CD4-positive, alpha-beta T cell (primary cell): ENCODE measurements at regions not wholly inside any gene's neighbourhood (a gene's known extent, or its start where the extent isn't known, plus 50 kb on each side); places are given as distances from the start of the nearest gene placed in this dataset.
A peak's percentile ranks its signal among the peaks of the same experiment; 100 is the strongest.

ENCODE experiments used
- ATAC-seq: fragments of 200-7000 bp; cut with Tn5 transposase; one replicate; pipeline ENCODE4 v1.10.0; 2022; ENCODE audit warnings: mild to moderate bottlenecking; ENCODE audit not compliant: poor library complexity
- CTCF ChIA-PET: fragments of 350-600 bp; sonication (Branson Sonifier 250); formaldehyde crosslinking; loops from one replicate; lab custom pipeline; 2021; ENCODE audit warnings: antibody characterized with exemption, inconsistent platforms; lab: Charles Lee
- POLR2A ChIA-PET: fragments of 350-600 bp; sonication (Branson Sonifier 250); formaldehyde crosslinking; loops from one replicate; lab custom pipeline; 2021; ENCODE audit warnings: antibody characterized with exemption, inconsistent platforms; lab: Charles Lee
- DNase-seq, 14 experiments: peaks; one replicate each; pipeline ENCODE4 v3.0.0-alpha.2; 2013 to 2020; ENCODE audit warnings: mixed read lengths in 2 of 14
- H3K27ac ChIP-seq, 2 donors: one replicate each; pipeline versions ENCODE4 v1.5.1 to v1.7.0; 2013; ENCODE audit warnings: low read length in 2 of 2, low read depth in 1 of 2, mild to moderate bottlenecking in 1 of 2
- H3K27me3 ChIP-seq, 2 experiments: 1 replicate in 1 of 2; 2 replicates in 1 of 2; pipeline versions ENCODE4 v1.6.1 to v1.7.0; 2013; ENCODE audit warnings: low read length in 2 of 2, control low read depth in 1 of 2, mild to moderate bottlenecking in 1 of 2, moderate library complexity in 1 of 2; ENCODE audit not compliant: insufficient read depth in 2 of 2, control insufficient read depth in 1 of 2
- H3K36me3 ChIP-seq: one replicate; pipeline ENCODE4 v1.6.1; 2013; ENCODE audit warnings: low read length, control low read depth; ENCODE audit not compliant: insufficient read depth
- H3K4me1 ChIP-seq: one replicate; pipeline ENCODE4 v1.6.1; 2013; ENCODE audit warnings: low read length, control low read depth; ENCODE audit not compliant: insufficient read depth
- H3K4me3 ChIP-seq: one replicate; pipeline ENCODE4 v1.5.1; 2013; ENCODE audit warnings: mild to moderate bottlenecking, low read length, moderate library complexity
- H3K9me3 ChIP-seq, 2 experiments: 1 replicate in 1 of 2; 2 replicates in 1 of 2; pipeline versions ENCODE4 v1.6.1 to v1.7.0; 2013; ENCODE audit warnings: low read length in 2 of 2, mild to moderate bottlenecking in 2 of 2, control low read depth in 1 of 2, moderate library complexity in 1 of 2; ENCODE audit not compliant: control insufficient read depth in 1 of 2, insufficient read depth in 1 of 2
- H3K27ac Mint-ChIP-seq: one replicate; pipeline ENCODE4 v1.8.0; 2020; ENCODE audit warnings: mixed read lengths
- H3K27me3 Mint-ChIP-seq: one replicate; pipeline ENCODE4 v1.8.0; 2021; ENCODE audit warnings: mixed read lengths
- H3K36me3 Mint-ChIP-seq: one replicate; pipeline ENCODE4 v1.8.0; 2021; ENCODE audit warnings: low read depth, mixed read lengths
- H3K4me1 Mint-ChIP-seq: one replicate; pipeline ENCODE4 v1.8.0; 2021; ENCODE audit warnings: low read depth, mixed read lengths
- H3K4me3 Mint-ChIP-seq: one replicate; pipeline ENCODE4 v1.8.0; 2020; ENCODE audit warnings: mild to moderate bottlenecking, mixed read lengths
- H3K9me3 Mint-ChIP-seq: one replicate; pipeline ENCODE4 v1.8.0; 2020; ENCODE audit warnings: mixed read lengths
- intact Hi-C, 2 experiments: fragments of 100-400 bp; cut with DNase I in 1 of 2; cut with micrococcal nuclease in 1 of 2; formaldehyde crosslinking; loops; one replicate each; pipeline versions ENCODE4 v1.15.1 to v1.9.0; 2023 to 2025; cut with DNase I, micrococcal nuclease
- TF ChIP-seq, protein P1 (sequence below): fragments of 200-600 bp; IDR thresholded peaks from one replicate; pipeline ENCODE4 v1.8.0; 2022; ENCODE audit warnings: antibody characterized with exemption, mild to moderate bottlenecking

- TF ChIP-seq, protein P1, sequence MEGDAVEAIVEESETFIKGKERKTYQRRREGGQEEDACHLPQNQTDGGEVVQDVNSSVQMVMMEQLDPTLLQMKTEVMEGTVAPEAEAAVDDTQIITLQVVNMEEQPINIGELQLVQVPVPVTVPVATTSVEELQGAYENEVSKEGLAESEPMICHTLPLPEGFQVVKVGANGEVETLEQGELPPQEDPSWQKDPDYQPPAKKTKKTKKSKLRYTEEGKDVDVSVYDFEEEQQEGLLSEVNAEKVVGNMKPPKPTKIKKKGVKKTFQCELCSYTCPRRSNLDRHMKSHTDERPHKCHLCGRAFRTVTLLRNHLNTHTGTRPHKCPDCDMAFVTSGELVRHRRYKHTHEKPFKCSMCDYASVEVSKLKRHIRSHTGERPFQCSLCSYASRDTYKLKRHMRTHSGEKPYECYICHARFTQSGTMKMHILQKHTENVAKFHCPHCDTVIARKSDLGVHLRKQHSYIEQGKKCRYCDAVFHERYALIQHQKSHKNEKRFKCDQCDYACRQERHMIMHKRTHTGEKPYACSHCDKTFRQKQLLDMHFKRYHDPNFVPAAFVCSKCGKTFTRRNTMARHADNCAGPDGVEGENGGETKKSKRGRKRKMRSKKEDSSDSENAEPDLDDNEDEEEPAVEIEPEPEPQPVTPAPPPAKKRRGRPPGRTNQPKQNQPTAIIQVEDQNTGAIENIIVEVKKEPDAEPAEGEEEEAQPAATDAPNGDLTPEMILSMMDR = no peak
- CTCF ChIA-PET = no interaction called here
- POLR2A ChIA-PET = no interaction called here
- no peaks in the 10 kb centered on the region for H3K9me3 ChIP-seq
- Mint-ChIP-seq H3K4me1 (no peaks in the 10 kb centered on the region), H3K9me3 (no peaks in the 10 kb centered on the region), H3K4me3 (no peak overlapping the region), H3K27me3 (peaks cover 50% of the 10 kb centered on the region), H3K36me3 (no peaks in the 10 kb centered on the region), H3K27ac (no peak overlapping the region)
- intact Hi-C loops = no loop called here
- H3K4me1 ChIP-seq = no peaks in the 10 kb centered on the region
- H3K36me3 ChIP-seq = no peaks in the 10 kb centered on the region
- peaks cover 6 to 9% of the 10 kb centered on the region in 2 experiments for H3K27me3 ChIP-seq
- DNase-seq = no peak
- H3K4me3 ChIP-seq = no peak overlapping the region
- no peak for ATAC-seq
- H3K27ac ChIP-seq = no peak overlapping the region
Measured at GRCh38 chr14:62158779-62159178, 396.6 kb downstream of the SNAPC1 start.

DNA sequence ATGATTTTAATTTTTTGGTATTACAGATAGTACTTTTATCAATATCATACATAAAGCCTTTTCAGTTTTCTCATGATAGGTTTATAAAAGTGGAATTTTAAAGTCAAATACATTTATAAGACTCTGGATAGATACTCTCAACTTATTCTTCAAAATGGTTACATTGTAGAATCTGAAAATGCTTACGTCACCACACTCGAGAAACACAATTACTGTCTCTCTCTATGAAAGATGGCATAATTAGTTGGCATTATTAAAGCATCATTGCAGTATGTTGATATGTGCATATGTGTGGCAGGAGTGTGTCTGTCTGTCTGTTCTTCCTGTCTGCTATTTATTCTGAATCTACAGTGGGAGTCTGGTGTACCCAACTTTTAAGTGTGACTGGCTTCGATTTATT is 397.1 kb downstream of the SNAPC1 start:
- H3K9me3 ChIP-seq = no peaks in the 10 kb centered on the region
- peaks cover 6 to 9% of the 10 kb centered on the region in 2 experiments for H3K27me3 ChIP-seq
- ChIA-PET POLR2A (no interaction called here), CTCF (no interaction called here)
- no peaks in the 10 kb centered on the region for H3K36me3 ChIP-seq
- intact Hi-C loops = no loop called here
- Mint-ChIP-seq H3K27ac (no peak overlapping the region), H3K4me1 (no peaks in the 10 kb centered on the region), H3K9me3 (no peaks in the 10 kb centered on the region), H3K36me3 (no peaks in the 10 kb centered on the region), H3K4me3 (no peak overlapping the region), H3K27me3 (peaks cover 56% of the 10 kb centered on the region)
- TF ChIP-seq, protein P1 = no peak
- ATAC-seq (no peak), DNase-seq (no peak)
- no peak overlapping the region for H3K27ac ChIP-seq
- H3K4me3 ChIP-seq = no peak overlapping the region
- no peaks in the 10 kb centered on the region for H3K4me1 ChIP-seq

DNA sequence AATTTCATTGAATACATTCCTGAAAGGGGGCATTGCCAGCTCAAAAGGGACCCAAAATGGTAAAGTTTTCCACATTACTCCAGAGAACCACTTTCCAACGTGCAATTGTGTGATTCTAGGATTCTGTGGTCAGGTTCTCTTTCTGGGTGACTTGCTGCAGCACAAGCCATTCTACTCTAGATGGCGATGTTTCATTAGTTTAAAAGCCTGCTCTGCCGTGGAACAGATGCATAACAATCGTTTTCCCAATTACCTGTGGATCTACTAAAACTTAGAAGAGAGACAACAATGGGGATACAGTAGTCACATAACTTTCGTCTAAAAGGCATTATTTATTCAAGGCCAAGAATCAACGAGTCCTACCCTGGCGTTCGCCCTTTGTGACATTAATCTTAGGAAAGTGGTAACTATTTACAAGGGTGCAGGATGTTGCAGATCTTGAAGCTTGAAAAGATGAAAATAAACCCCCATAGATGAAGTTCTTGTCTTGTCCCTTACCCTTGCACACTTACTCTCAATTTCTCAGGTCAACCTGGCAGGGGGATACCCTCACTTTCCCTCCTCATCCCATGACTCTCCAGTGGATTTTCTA is 400.9 kb downstream of the SNAPC1 start:
- peaks cover 6 to 14% of the 10 kb centered on the region in 2 experiments for H3K27me3 ChIP-seq
- Mint-ChIP-seq H3K27me3 (peaks cover 61% of the 10 kb centered on the region), H3K4me3 (no peak overlapping the region), H3K9me3 (no peaks in the 10 kb centered on the region), H3K36me3 (no peaks in the 10 kb centered on the region), H3K4me1 (no peaks in the 10 kb centered on the region), H3K27ac (no peak overlapping the region)
- H3K4me3 ChIP-seq = no peak overlapping the region
- ChIA-PET POLR2A (no interaction called here), CTCF (no interaction called here)
- no peaks in the 10 kb centered on the region for H3K4me1 ChIP-seq
- H3K36me3 ChIP-seq = no peaks in the 10 kb centered on the region
- TF ChIP-seq, protein P1 = peak; percentile 58
- intact Hi-C loops = loop anchor here (2.0 to 10.0 kb wide), 2 partner anchors 1112 to 1114 kb away; no protein-coding TSS in a partner anchor
- DNase-seq (peak in 3 of 14 experiments; percentile 11 to 32 (median 26)), ATAC-seq (no peak)
- H3K9me3 ChIP-seq = no peaks in the 10 kb centered on the region
- no peak overlapping the region for H3K27ac ChIP-seq
